Esophagus squamous epithelium (tissue), 4 donors: ENCODE measurements at regions not wholly inside any gene's neighbourhood (a gene's known extent, or its start where the extent isn't known, plus 50 kb on each side); places are given as distances from the start of the nearest gene placed in this dataset.

ENCODE experiments used
- POLR2A ChIP-seq, 4 donors: fragments of 450-650 bp; IDR thresholded peaks; one replicate each; pipeline ENCODE4 v1.6.1; 2017; ENCODE audit warnings: antibody characterized with exemption in 4 of 4, mild to moderate bottlenecking in 4 of 4, moderate library complexity in 3 of 4
- TF ChIP-seq, protein P1 (sequence below), 6 experiments: fragments of 450-650 bp in 4 of 6; fragments of 200-600 bp in 2 of 6; sonication (generic) in 2 of 6; IDR thresholded peaks; one replicate each; pipeline ENCODE4 v1.5.1; 2016 to 2019; ENCODE audit warnings: antibody characterized with exemption in 6 of 6, mild to moderate bottlenecking in 4 of 6, moderate library complexity in 4 of 6

DNA sequence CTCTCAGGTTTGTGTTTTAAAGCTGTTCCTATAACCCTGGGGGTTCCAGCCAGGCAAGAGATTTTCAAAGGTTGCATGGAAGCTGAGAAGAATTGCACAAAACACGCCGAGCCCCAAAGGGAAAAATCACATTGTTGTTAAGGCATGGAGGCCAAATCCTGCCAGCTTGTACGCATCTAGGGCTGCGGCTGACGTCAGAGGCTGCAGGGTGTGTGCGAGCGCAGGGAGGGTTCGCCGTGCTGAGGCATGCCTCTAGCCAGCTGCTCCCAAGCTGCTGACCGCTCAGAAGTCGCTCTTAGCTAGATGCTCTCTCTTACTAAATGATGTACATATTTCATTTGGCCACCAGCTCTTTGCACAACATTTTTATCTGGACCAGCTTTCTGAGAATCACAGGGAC, 191.8 kb downstream of the LPIN1 start:
- TF ChIP-seq POLR2A (IDR thresholded peaks at IDR 0.05) = no peak
- TF ChIP-seq, protein P1, sequence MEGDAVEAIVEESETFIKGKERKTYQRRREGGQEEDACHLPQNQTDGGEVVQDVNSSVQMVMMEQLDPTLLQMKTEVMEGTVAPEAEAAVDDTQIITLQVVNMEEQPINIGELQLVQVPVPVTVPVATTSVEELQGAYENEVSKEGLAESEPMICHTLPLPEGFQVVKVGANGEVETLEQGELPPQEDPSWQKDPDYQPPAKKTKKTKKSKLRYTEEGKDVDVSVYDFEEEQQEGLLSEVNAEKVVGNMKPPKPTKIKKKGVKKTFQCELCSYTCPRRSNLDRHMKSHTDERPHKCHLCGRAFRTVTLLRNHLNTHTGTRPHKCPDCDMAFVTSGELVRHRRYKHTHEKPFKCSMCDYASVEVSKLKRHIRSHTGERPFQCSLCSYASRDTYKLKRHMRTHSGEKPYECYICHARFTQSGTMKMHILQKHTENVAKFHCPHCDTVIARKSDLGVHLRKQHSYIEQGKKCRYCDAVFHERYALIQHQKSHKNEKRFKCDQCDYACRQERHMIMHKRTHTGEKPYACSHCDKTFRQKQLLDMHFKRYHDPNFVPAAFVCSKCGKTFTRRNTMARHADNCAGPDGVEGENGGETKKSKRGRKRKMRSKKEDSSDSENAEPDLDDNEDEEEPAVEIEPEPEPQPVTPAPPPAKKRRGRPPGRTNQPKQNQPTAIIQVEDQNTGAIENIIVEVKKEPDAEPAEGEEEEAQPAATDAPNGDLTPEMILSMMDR (IDR thresholded peaks at IDR 0.05) = no peak
